ENCODE measurements at regions not wholly inside any gene's neighbourhood (a gene's known extent, or its start where the extent isn't known, plus 50 kb on each side); places are given as distances from the start of the nearest gene placed in this dataset.

DNA sequence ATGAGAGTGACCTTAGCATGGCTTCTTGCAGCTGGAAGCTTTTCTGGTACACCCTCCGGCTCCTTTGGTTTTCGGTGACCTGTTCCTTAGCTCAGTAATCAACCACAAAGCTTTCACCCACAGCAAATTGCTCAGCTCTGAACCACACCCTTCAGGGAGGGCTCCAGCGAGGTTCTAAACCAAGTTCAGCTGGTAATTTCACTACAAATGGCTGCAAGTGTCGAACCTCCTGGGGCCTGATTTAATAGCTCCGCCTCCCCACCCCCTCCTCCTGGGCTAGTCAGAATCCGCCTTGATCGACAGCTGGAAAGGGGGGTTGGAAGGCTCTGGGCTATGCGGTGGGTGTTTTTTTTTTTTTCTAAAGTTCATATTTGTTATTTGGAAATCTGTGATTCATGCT, 150.9 kb upstream of the MCTP2 start:
- Histone ChIP-seq H3K27ac (peak overlapping the region in 2 of 4 donors; percentile 56 to 80), H3K4me1 (peaks cover 0 to 46% (median 12%) of the 10 kb centered on the region in 4 donors), H3K9me3 (no peaks in the 10 kb centered on the region), H3K4me3 (no peak overlapping the region), H3K36me3 (no peaks in the 10 kb centered on the region), H3K27me3 (no peaks in the 10 kb centered on the region)
- WGBS, 2 donors = 41 to 52% methylated on average over 8 of the region's 8 CpGs
- DNase-seq (ENCODE audit: low spot score in 2 of 2) = peak; percentile 51 to 74
- no peak for TF ChIP-seq POLR2A (IDR thresholded peaks at IDR 0.05)
- TF ChIP-seq EP300 (IDR thresholded peaks at IDR 0.05) = peak in 1 of 2 donors; percentile 73
- TF ChIP-seq CTCF (IDR thresholded peaks at IDR 0.05) = no peak

GRCh38 chr15:94079968-94080367, 151.4 kb upstream of the MCTP2 start:
- Histone ChIP-seq H3K9me3 (no peaks in the 10 kb centered on the region), H3K27me3 (no peaks in the 10 kb centered on the region), H3K36me3 (no peaks in the 10 kb centered on the region), H3K27ac (peak overlapping the region in 2 of 4 donors; percentile 39 to 80), H3K4me3 (no peak overlapping the region), H3K4me1 (peaks cover 0 to 50% (median 12%) of the 10 kb centered on the region in 4 donors)
- DNase-seq (ENCODE audit: low spot score in 2 of 2) = no peak
- WGBS, 2 donors = 94 to 95% methylated on average over 4 of the region's 4 CpGs
- no peak for TF ChIP-seq CTCF (IDR thresholded peaks at IDR 0.05)
- TF ChIP-seq POLR2A (IDR thresholded peaks at IDR 0.05) = no peak
- no peak for TF ChIP-seq EP300 (IDR thresholded peaks at IDR 0.05)

DNA sequence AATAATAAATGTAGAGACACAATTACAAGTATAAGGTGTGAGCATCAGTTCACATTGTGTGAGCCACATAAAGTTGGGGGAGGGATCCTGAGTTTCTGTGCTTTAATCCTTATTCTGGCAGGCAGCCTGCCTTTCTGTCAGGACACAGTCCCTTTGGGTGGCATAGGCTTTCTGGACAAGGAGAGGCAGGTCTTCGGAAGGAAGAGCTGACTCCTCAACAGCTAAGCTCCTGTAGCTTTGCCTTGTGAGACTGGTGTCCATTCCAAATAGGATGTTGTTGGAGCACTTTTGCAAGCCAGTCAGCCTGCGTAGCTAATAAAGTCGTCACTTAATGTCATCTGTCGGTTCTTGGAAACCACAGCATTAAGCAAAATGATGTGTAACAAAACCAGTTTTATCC, 151.9 kb upstream of the MCTP2 start:
- TF ChIP-seq EP300 (IDR thresholded peaks at IDR 0.05) = no peak
- DNase-seq (ENCODE audit: low spot score in 2 of 2) = no peak
- Histone ChIP-seq H3K27ac (peak overlapping the region in 2 of 4 donors; percentile 39 to 80), H3K9me3 (no peaks in the 10 kb centered on the region), H3K36me3 (no peaks in the 10 kb centered on the region), H3K4me1 (peaks cover 0 to 54% (median 12%) of the 10 kb centered on the region in 4 donors), H3K4me3 (no peak overlapping the region), H3K27me3 (no peaks in the 10 kb centered on the region)
- WGBS, 2 donors = 86 to 94% methylated on average over 4 of the region's 4 CpGs

GRCh38 chr15:94077938-94078337, 153.4 kb upstream of the MCTP2 start:
- Histone ChIP-seq H3K27me3 (no peaks in the 10 kb centered on the region), H3K4me1 (peaks cover 0 to 49% (median 4%) of the 10 kb centered on the region in 4 donors), H3K4me3 (no peak overlapping the region), H3K9me3 (no peaks in the 10 kb centered on the region), H3K27ac (peak overlapping the region in 1 of 4 donors; percentile 29), H3K36me3 (no peaks in the 10 kb centered on the region)
- WGBS, 2 donors = 60 to 78% methylated on average over 2 of the region's 2 CpGs
- TF ChIP-seq EP300 (IDR thresholded peaks at IDR 0.05) (no peak), CTCF (IDR thresholded peaks at IDR 0.05) (no peak), POLR2A (IDR thresholded peaks at IDR 0.05) (no peak)
- no peak for DNase-seq (ENCODE audit: low spot score in 2 of 2)

DNA sequence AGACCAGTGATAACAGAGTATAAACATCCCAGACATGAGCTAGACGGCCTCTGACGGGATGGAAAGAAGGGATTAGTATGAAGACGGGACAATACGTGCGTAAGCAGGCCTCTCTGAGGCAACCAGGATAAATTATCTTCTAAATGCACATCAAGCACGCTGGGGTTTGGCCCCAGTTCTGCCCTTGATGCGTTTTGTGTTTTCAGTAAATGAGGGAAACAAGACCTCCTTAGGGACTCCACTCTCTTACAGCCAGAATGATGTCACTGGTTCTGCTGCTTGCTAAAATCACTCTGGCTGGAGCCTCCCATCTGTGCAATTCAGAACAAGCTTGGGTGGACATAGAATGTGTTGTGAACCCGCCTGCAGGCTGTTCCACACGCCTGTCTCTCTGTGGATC, 156.0 kb upstream of the MCTP2 start:
- Histone ChIP-seq H3K4me1 (peaks cover 0 to 27% (median 3%) of the 10 kb centered on the region in 4 donors), H3K4me3 (no peak overlapping the region), H3K36me3 (no peaks in the 10 kb centered on the region), H3K9me3 (no peaks in the 10 kb centered on the region), H3K27ac (peak overlapping the region in 3 of 4 donors; percentile 18 to 82 (median 25)), H3K27me3 (no peaks in the 10 kb centered on the region)
- peak; percentile 80 to 89 for DNase-seq (ENCODE audit: low spot score in 2 of 2)
- peak in 1 of 5 experiments; percentile 25 for TF ChIP-seq CTCF (IDR thresholded peaks at IDR 0.05)
- TF ChIP-seq POLR2A (IDR thresholded peaks at IDR 0.05) = no peak
- TF ChIP-seq EP300 (IDR thresholded peaks at IDR 0.05) = peak; percentile 91 to 93
- 34 to 39% methylated on average over 9 of the region's 9 CpGs for WGBS, 2 donors

Measured in tibial nerve (tissue), 4 donors.